GM12878 (cell line): ENCODE measurements at regions not wholly inside any gene's neighbourhood (a gene's known extent, or its start where the extent isn't known, plus 50 kb on each side); places are given as distances from the start of the nearest gene placed in this dataset.

ENCODE experiments used
- CHD2 ChIP-seq: IDR thresholded peaks from 2 replicates; pipeline ENCODE4 v1.6.1; 2011; ENCODE audit warnings: low read depth, low read length, improper control_type of control experiment, borderline replicate concordance
- CTCF ChIP-seq, 3 experiments: IDR thresholded peaks in 2 of 3; conservative IDR thresholded peaks in 1 of 3; 2 replicates each; pipeline ENCODE4 v1.5.1; 2011; ENCODE audit warnings: low read depth in 3 of 3, low read length in 3 of 3, mild to moderate bottlenecking in 3 of 3, control low read depth in 2 of 3, moderate library complexity in 2 of 3, inconsistent platforms in 1 of 3, mixed read lengths in 1 of 3; ENCODE audit not compliant: control insufficient read depth in 2 of 3, insufficient read depth in 1 of 3; ENCODE audit errors: extremely low read depth in 1 of 3
- IKZF2 ChIP-seq, 2 experiments: fragments of 450-650 bp; IDR thresholded peaks; 2 replicates each; pipeline ENCODE4 v1.6.1; 2017; ENCODE audit warnings: mild to moderate bottlenecking in 2 of 2, moderate library complexity in 2 of 2
- YBX1 ChIP-seq: fragments of 450-650 bp; IDR thresholded peaks from 2 replicates; pipeline ENCODE4 v1.6.1; 2016; ENCODE audit warnings: antibody characterized with exemption
- YY1 ChIP-seq: IDR thresholded peaks from 2 replicates; pipeline ENCODE4 v1.6.1; 2011; ENCODE audit warnings: low read depth, mild to moderate bottlenecking, low read length
- TF ChIP-seq, protein P1 (sequence below): fragments of 450-650 bp; IDR thresholded peaks from 2 replicates; pipeline ENCODE4 v1.6.1; 2016; ENCODE audit warnings: mild to moderate bottlenecking

- TF ChIP-seq CTCF (IDR thresholded peaks at IDR 0.05 in 2 of 3, conservative IDR thresholded peaks at IDR 0.05 in 1 of 3; ENCODE audit: control insufficient read depth in 2 of 3, extremely low read depth in 1 of 3, insufficient read depth in 1 of 3, low read depth in 3 of 3, low read length in 3 of 3) (no peak), YY1 (no peak), CHD2 (no peak), YBX1 (no peak), IKZF2 (IDR thresholded peaks at IDR 0.05) (no peak)
- TF ChIP-seq, protein P1, sequence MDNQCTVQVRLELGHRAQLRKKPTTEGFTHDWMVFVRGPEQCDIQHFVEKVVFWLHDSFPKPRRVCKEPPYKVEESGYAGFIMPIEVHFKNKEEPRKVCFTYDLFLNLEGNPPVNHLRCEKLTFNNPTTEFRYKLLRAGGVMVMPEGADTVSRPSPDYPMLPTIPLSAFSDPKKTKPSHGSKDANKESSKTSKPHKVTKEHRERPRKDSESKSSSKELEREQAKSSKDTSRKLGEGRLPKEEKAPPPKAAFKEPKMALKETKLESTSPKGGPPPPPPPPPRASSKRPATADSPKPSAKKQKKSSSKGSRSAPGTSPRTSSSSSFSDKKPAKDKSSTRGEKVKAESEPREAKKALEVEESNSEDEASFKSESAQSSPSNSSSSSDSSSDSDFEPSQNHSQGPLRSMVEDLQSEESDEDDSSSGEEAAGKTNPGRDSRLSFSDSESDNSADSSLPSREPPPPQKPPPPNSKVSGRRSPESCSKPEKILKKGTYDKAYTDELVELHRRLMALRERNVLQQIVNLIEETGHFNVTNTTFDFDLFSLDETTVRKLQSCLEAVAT, result no peak
These were observed 255.4 kb downstream of the LOXHD1 start for GRCh38 chr18:46401486-46402070.
